IMR-90 (cell line): ENCODE measurements at regions not wholly inside any gene's neighbourhood (a gene's known extent, or its start where the extent isn't known, plus 50 kb on each side); places are given as distances from the start of the nearest gene placed in this dataset.

Source experiments
- CEBPB ChIP-seq: IDR thresholded peaks from 2 replicates; pipeline ENCODE4 v1.6.1; 2012; ENCODE audit warnings: low read depth, low read length, improper control_type of control experiment
- CTCF ChIP-seq: conservative IDR thresholded peaks from 2 replicates; pipeline ENCODE4 v1.5.1; 2012; ENCODE audit warnings: mild to moderate bottlenecking, low read depth, low read length, improper control_type of control experiment
- FOS ChIP-seq: fragments of 150-350 bp; IDR thresholded peaks from 2 replicates; pipeline ENCODE4 v1.6.1; 2016; ENCODE audit warnings: low read depth, low read length
- MAZ ChIP-seq: IDR thresholded peaks from 2 replicates; pipeline ENCODE4 v1.6.1; 2012; ENCODE audit warnings: low read depth, mild to moderate bottlenecking, low read length, improper control_type of control experiment, moderate library complexity, borderline replicate concordance
- MXI1 ChIP-seq: IDR thresholded peaks from 2 replicates; pipeline ENCODE4 v1.6.1; 2012; ENCODE audit warnings: low read depth, mild to moderate bottlenecking, low read length, moderate library complexity, borderline replicate concordance
- NFE2L2 ChIP-seq: fragments of 150-350 bp; IDR thresholded peaks from 2 replicates; pipeline ENCODE4 v1.6.1; 2016; ENCODE audit warnings: low read depth, mild to moderate bottlenecking, low read length
- POLR2A ChIP-seq: IDR thresholded peaks from 2 replicates; pipeline ENCODE4 v1.6.1; 2012; ENCODE audit warnings: mild to moderate bottlenecking, low read depth, low read length
- RFX5 ChIP-seq: IDR thresholded peaks from 2 replicates; pipeline ENCODE4 v1.8.0; 2012; ENCODE audit warnings: low read depth, mild to moderate bottlenecking, low read length, moderate library complexity
- SMC3 ChIP-seq: fragments of 150-350 bp; IDR thresholded peaks from 2 replicates; pipeline ENCODE4 v1.6.1; 2016; ENCODE audit warnings: low read depth, mild to moderate bottlenecking, antibody characterized with exemption, low read length, moderate library complexity

GRCh38 chr9:93891549-93892310 is 63.4 kb downstream of the BARX1 start:
- TF ChIP-seq CTCF (no peak), MXI1 (no peak), RFX5 (no peak), POLR2A (no peak), MAZ (no peak), CEBPB (no peak), NFE2L2 (no peak), SMC3 (no peak), FOS (no peak)
